HUES6 (cell line): ENCODE measurements at regions not wholly inside any gene's neighbourhood (a gene's known extent, or its start where the extent isn't known, plus 50 kb on each side); places are given as distances from the start of the nearest gene placed in this dataset.

Experiments used
- H3K27ac ChIP-seq: 2 replicates; pipeline ENCODE4 v1.7.0; 2013; ENCODE audit warnings: low read depth, mild to moderate bottlenecking, low read length, inconsistent platforms
- H3K27me3 ChIP-seq: 2 replicates; pipeline ENCODE4 v1.6.1; 2013; ENCODE audit warnings: low read length; ENCODE audit not compliant: control insufficient read depth, insufficient read depth
- H3K36me3 ChIP-seq: 2 replicates; pipeline ENCODE4 v1.6.1; 2013; ENCODE audit warnings: low read length; ENCODE audit not compliant: control insufficient read depth, insufficient read depth
- H3K4me1 ChIP-seq: 2 replicates; pipeline ENCODE4 v1.6.1; 2013; ENCODE audit warnings: low read length; ENCODE audit not compliant: control insufficient read depth, insufficient read depth
- H3K4me3 ChIP-seq: 2 replicates; pipeline ENCODE4 v1.5.1; 2013; ENCODE audit warnings: low read depth, low read length
- H3K9ac ChIP-seq: one replicate; pipeline ENCODE4 v1.6.1; 2013; ENCODE audit warnings: mild to moderate bottlenecking, low read length
- H3K9me3 ChIP-seq: 2 replicates; pipeline ENCODE4 v1.6.1; 2013; ENCODE audit warnings: low read depth, low read length; ENCODE audit not compliant: control insufficient read depth, insufficient read depth

DNA sequence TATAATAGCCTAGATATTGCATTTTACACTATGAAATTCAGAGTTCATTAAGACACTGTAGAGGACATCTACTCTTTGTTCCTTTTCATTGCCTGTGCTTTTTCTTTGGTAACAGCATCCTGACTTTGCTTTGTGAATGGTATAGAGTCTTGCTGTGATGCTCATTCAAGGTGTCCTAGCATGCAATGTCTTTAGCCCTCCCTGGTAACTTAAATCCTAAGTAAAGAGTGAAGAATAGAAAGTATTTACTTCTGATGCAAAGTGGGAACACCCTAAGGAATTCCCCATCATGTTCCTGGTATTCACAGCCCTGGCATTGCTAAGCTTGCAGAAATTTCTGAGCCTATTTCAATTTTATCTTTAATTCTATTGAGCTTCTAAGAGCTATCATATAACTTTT lies 400.1 kb downstream of the FAT4 start:
- Histone ChIP-seq H3K27me3 (no peaks in the 10 kb centered on the region), H3K4me3 (no peak overlapping the region), H3K4me1 (peaks cover 17% of the 10 kb centered on the region), H3K9me3 (no peaks in the 10 kb centered on the region), H3K36me3 (no peaks in the 10 kb centered on the region), H3K9ac (no peak overlapping the region), H3K27ac (0 out of 2 replicates have a peak overlapping the region, but pooled peaks have one; percentile 24)

DNA sequence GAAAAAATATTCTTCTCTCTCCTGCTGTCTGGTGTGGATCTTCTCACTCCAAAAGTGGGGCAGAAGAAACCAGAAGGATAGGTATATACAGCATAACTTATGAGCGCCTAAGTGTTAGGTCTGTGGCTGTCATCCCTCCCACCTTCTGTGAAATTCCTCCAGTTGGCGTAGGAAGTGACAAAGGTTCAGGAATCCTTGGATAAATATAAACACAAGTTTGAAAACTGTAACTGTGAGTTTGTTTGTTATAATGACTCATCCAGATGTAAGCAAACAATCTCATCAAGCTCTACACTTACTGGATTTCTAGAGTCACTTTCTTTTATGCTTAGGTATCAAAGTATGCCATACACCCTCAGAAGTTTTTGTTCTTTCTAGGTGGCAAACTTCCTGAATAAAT lies 405.2 kb downstream of the FAT4 start:
- H3K27ac ChIP-seq, result no peak overlapping the region
- H3K36me3 ChIP-seq, result no peaks in the 10 kb centered on the region
- H3K4me3 ChIP-seq, result no peak overlapping the region
- no peak overlapping the region for H3K9ac ChIP-seq
- no peaks in the 10 kb centered on the region for H3K27me3 ChIP-seq
- H3K9me3 ChIP-seq, result 0 out of 2 replicates have a peak, but pooled peaks cover 6% of the 10 kb centered on the region
- H3K4me1 ChIP-seq, result peaks cover 5% of the 10 kb centered on the region; the same call in 1 of the 2 replicates

DNA sequence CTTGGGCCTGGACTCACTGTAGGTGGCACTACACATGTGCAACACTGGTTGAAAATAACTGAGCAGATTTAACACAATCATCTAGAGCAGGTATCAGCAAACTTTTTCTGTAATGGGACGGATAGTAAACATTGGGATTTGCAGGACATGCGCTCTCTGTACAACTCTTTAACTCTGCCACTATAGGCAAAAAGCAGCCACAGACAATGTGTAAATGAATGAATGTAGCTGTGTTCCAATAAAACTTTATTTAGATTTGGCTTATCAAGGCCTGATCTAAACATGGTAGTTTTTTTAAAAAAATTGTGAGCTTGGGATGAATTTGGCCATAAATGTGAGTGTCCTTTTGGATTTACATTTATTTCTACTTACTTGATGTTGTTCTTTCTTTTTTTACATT lies 407.3 kb downstream of the FAT4 start:
- Histone ChIP-seq H3K36me3 (no peaks in the 10 kb centered on the region), H3K9ac (no peak overlapping the region), H3K27ac (no peak overlapping the region), H3K4me1 (peaks cover 16% of the 10 kb centered on the region), H3K27me3 (no peaks in the 10 kb centered on the region), H3K9me3 (0 out of 2 replicates have a peak, but pooled peaks cover 6% of the 10 kb centered on the region), H3K4me3 (no peak overlapping the region)

DNA sequence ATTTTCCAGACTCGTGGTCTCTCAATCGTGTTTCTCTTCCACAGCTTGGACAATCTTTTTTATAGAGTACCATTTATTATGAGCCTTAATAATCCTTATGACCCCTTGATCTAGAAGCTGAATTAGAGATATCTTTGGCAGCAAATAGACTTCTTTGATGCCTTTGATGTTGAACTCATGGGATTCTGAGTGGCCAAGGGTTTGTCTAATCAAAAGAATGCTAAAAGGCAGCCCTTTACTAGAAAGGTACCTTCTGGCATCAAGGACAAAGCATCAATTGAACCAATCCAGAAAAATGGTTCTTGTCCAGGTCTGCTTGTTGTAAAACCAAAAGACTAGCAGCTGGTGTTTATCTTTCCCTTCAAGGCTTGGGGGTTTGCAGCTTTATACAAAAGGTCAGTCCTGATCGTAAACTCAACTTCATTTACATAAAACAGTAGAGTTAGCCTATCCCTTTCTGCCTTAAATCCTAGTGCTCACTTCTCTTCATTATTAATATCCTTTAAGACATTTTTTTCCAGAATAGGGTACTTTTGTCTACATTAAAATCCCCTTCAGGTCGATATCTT lies 411.3 kb downstream of the FAT4 start:
- no peaks in the 10 kb centered on the region for H3K27me3 ChIP-seq
- no peak overlapping the region for H3K4me3 ChIP-seq
- H3K9ac ChIP-seq, result no peak overlapping the region
- H3K9me3 ChIP-seq, result 0 out of 2 replicates have a peak, but pooled peaks cover 6% of the 10 kb centered on the region
- no peak overlapping the region for H3K27ac ChIP-seq
- peaks cover 35% of the 10 kb centered on the region for H3K4me1 ChIP-seq
- no peaks in the 10 kb centered on the region for H3K36me3 ChIP-seq

DNA sequence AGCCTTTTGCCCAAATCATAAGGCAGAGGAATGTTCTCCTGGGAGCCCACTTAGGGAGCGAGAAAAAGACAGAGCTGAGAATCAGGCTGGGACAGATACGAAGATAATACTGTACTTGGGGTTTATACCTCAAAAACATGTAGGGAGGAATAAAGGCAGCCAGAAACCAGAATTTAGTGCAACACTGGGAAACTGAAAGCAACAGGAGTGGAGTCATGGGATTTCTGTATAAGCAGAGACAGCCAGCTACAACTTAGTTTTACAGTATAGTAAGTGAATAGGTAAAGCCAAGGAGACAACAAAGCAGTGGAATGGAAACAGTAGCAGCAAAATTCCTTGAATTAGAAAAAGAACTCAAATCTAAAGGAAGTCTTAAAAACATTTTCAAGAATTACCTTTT lies 413.2 kb downstream of the FAT4 start:
- H3K9me3 ChIP-seq, result 0 out of 2 replicates have a peak, but pooled peaks cover 6% of the 10 kb centered on the region
- H3K36me3 ChIP-seq, result no peaks in the 10 kb centered on the region
- no peaks in the 10 kb centered on the region for H3K27me3 ChIP-seq
- H3K4me3 ChIP-seq, result no peak overlapping the region
- no peak overlapping the region for H3K9ac ChIP-seq
- H3K27ac ChIP-seq, result no peak overlapping the region
- H3K4me1 ChIP-seq, result peaks cover 35% of the 10 kb centered on the region

DNA sequence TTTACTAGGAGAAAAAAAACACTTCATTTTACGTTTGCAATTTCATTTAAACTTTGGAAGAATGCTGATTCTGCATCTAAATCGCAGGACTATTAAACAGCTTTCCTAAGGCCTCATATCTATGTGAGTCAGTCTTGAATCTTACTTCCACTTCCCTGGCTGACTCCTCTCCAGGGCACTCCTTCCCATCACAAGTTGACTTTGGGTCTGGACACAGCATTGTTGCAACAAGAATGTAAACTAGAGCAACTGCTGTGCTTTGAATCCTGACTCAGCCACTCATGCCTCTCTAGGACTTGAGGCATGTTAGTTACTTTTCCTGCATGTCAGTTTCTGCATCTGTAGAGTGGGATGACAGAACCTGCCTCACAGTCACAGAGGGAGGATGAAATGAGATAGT lies 413.8 kb downstream of the FAT4 start:
- Histone ChIP-seq H3K36me3 (no peaks in the 10 kb centered on the region), H3K9ac (no peak overlapping the region), H3K4me3 (no peak overlapping the region), H3K4me1 (peaks cover 35% of the 10 kb centered on the region), H3K27ac (no peak overlapping the region), H3K9me3 (0 out of 2 replicates have a peak, but pooled peaks cover 4% of the 10 kb centered on the region), H3K27me3 (no peaks in the 10 kb centered on the region)

DNA sequence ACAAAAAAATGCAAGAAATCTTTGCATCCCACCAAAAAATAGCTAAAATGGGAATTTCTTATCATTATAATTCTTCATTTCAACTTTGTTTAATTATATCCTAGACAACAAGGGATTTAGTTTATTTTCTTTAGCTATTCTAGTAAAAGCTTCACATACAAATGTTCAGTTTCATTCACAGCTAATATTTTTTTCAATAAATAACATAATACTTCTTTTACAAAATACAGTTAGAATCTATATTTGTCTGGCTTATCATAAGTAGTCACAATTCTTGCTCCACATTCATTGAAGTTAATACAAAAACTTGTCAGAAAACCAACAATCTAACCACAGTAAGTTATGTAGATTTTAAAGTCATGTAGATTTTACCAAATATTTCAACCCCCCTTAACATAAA lies 414.4 kb downstream of the FAT4 start:
- Histone ChIP-seq H3K27ac (no peak overlapping the region), H3K36me3 (no peaks in the 10 kb centered on the region), H3K4me3 (no peak overlapping the region), H3K9me3 (no peaks in the 10 kb centered on the region), H3K9ac (no peak overlapping the region), H3K4me1 (peaks cover 35% of the 10 kb centered on the region), H3K27me3 (no peaks in the 10 kb centered on the region)

DNA sequence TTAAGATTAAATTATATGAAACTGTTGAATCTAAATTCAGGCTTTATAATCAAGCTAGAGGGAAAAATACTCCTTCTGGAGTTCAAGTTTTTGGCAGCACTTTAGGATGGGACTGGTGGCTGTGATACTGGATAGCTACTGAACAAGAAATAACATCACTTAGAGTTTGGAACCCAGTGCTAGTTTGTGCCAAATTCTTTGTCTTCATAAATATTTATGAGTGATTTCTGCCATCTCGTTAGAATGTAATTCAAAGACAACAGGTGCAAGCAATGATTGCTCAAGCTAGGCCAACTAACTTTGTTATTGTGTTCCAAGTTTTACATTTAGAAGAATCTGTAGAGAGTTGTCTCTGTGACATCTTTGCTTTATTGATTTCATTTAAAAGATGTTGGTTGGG lies 417.9 kb downstream of the FAT4 start:
- Histone ChIP-seq H3K9me3 (no peaks in the 10 kb centered on the region), H3K27me3 (no peaks in the 10 kb centered on the region), H3K36me3 (no peaks in the 10 kb centered on the region), H3K4me1 (peaks cover 45% of the 10 kb centered on the region), H3K27ac (no peak overlapping the region), H3K4me3 (no peak overlapping the region), H3K9ac (no peak overlapping the region)

DNA sequence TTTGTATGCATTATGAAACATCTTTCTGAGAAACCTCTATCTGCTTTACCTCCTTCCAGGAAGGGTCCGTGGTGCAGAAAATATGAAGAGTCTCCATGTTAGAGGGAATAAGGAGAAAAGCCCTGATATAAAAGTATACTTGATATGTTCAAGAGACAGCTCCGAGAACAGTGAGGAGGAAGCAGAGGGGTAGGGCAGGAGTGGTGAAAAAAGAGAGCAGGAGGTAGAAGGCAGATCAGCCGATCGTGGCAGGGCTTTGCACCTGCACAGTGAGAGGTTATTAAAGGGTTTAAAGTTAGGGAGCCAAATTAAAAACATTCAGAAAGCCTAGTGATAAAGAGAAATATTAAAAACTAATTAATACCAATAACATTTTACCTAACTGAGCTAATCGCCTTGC lies 419.7 kb downstream of the FAT4 start:
- Histone ChIP-seq H3K4me1 (peaks cover 31% of the 10 kb centered on the region), H3K27ac (peak overlapping the region; percentile 72; the same call in 1 of the 2 replicates), H3K27me3 (no peaks in the 10 kb centered on the region), H3K4me3 (no peak overlapping the region), H3K36me3 (no peaks in the 10 kb centered on the region), H3K9ac (no peak overlapping the region), H3K9me3 (no peaks in the 10 kb centered on the region)

DNA sequence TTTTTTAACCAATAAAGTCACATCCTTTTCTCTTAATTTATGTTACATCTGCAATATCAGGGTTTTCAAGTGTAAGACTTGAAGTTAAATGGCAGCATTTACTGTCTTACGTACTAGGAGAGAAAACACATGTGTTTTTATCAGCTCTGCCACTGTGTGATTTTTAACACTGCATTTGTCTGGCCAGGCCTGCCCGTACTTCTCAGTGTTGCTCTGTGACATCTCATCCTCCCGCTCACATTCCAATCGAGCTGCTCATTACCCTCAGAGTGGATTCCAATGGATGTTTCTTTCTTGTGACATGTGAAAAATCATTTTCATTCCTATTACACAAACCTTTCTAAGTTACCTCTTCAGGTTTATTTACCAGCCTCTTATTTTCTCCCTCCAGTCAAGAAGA lies 420.3 kb downstream of the FAT4 start:
- Histone ChIP-seq H3K36me3 (no peaks in the 10 kb centered on the region), H3K9me3 (no peaks in the 10 kb centered on the region), H3K27ac (peak overlapping the region; percentile 72; the same call in 1 of the 2 replicates), H3K9ac (peak overlapping the region; percentile 0), H3K4me3 (no peak overlapping the region), H3K4me1 (peaks cover 31% of the 10 kb centered on the region), H3K27me3 (no peaks in the 10 kb centered on the region)

DNA sequence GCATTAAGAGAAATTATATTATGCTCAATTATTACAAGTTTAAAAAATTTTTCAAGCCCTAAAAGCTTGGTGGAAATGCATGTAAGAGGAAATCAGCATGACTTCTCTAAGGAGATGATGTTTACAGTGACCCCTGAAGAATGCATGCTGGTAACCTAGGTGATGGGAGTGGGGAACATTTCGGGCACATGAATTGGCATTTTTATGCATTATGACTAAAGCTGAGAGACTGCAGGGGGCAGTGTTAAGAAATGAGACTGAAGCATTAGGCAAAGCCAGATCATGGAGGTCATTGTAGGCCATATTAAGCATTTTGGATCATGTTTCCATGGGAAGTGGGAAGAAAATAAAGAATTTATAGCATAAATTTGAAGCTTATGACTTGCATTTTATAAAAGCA lies 421.3 kb downstream of the FAT4 start:
- Histone ChIP-seq H3K27ac (peak overlapping the region; percentile 72; the same call in 1 of the 2 replicates), H3K9ac (no peak overlapping the region)

More for the DNA sequence above, 421.3 kb downstream of the FAT4 start:
- Histone ChIP-seq H3K4me3 (no peak overlapping the region), H3K36me3 (no peaks in the 10 kb centered on the region), H3K4me1 (peaks cover 31% of the 10 kb centered on the region), H3K27me3 (no peaks in the 10 kb centered on the region), H3K9me3 (no peaks in the 10 kb centered on the region)
